ENCODE measurements at regions not wholly inside any gene's neighbourhood (a gene's known extent, or its start where the extent isn't known, plus 50 kb on each side); places are given as distances from the start of the nearest gene placed in this dataset.

GRCh38 chr3:33931512-33931911 is 133.1 kb downstream of the PDCD6IP start:
- no peak overlapping the region for H3K4me3 ChIP-seq
- H3K9me3 ChIP-seq, result no peaks in the 10 kb centered on the region
- no peak for TF ChIP-seq CTCF (IDR thresholded peaks at IDR 0.05)
- no peak for TF ChIP-seq POLR2A (IDR thresholded peaks at IDR 0.05)
- H3K27ac ChIP-seq, result no peak overlapping the region
- no peaks in the 10 kb centered on the region for H3K4me1 ChIP-seq
- no peaks in the 10 kb centered on the region for H3K36me3 ChIP-seq
- DNase-seq, result no peak
- no peaks in the 10 kb centered on the region for H3K27me3 ChIP-seq

DNA sequence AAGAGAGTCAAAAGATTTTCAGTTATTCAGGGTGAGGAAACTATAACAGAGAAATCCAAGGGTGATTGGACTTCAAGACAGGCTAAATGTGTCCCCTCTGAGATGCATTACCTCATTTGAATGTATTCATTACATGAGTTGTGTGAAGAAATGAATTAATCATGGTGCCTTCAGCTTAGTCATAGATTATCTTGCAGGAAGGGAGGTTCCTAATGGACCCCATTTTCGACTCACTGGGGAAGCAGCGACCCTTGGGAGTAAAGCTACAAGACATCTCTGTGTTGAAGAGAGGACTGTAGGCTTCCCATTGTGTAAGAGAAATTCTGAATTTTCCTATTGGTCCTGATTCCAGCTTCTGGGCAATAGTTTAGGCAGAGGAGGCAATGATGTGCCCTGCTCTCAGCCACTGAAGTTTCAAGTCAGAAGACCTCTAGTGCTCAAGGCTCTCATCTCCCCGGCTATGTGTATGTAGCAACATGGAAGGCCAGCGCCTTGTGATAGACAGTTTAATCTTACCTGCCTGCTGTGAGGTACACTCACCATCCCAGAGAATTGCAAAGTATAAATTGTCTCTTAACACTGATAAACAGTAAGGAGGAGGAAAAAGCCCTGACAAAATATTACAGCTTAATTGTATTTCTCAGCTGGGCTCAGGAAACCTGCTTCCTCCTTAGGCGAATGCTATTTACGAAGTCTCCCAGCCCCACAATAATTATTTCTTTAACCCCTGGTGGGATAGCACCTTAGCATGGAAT is 133.8 kb downstream of the PDCD6IP start:
- Histone ChIP-seq H3K9me3 (no peaks in the 10 kb centered on the region), H3K4me3 (no peak overlapping the region), H3K27me3 (no peaks in the 10 kb centered on the region), H3K36me3 (no peaks in the 10 kb centered on the region), H3K4me1 (no peaks in the 10 kb centered on the region), H3K27ac (no peak overlapping the region)
- DNase-seq, result no peak
- TF ChIP-seq CTCF (IDR thresholded peaks at IDR 0.05), result no peak
- no peak for TF ChIP-seq POLR2A (IDR thresholded peaks at IDR 0.05)

DNA sequence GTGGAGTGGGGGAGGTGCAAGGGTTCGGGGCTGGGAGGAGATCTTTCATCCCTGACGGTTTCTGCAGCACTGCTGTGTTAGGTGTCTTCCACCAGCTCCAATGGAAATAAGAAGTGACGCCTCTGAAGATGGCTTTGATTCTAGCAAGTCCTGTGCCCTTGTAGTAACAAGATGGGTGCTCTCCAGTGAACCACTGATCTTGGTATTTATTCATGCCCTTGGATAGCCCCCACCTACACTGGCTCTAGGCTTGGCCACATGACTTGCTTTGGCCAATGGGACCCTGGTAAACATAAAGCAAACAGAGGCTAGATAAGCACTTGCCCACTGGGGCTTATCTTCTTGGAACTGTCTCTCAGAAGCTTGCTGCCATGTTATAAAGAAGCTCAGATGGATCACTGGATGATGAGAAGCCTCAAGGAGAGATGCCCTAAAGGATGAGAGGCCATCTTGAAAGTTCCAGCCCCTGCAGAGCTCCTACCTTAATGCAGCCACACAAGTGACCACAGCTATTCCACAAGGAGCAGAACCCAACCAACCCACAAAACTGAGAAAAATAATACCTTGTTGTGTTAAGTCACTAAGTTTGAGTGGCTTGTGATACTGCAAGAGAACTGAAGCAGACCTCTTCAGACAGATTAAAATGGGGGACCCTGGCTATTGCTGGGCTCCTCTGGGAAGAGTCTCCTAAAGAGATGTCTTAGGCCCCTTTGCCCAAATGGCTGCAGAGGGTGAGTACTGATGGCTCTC is 137.9 kb downstream of the PDCD6IP start:
- Histone ChIP-seq H3K36me3 (no peaks in the 10 kb centered on the region), H3K27me3 (no peaks in the 10 kb centered on the region), H3K4me3 (no peak overlapping the region), H3K4me1 (no peaks in the 10 kb centered on the region), H3K9me3 (no peaks in the 10 kb centered on the region), H3K27ac (no peak overlapping the region)
- TF ChIP-seq CTCF (IDR thresholded peaks at IDR 0.05) (no peak), POLR2A (IDR thresholded peaks at IDR 0.05) (no peak)
- no peak for DNase-seq

DNA sequence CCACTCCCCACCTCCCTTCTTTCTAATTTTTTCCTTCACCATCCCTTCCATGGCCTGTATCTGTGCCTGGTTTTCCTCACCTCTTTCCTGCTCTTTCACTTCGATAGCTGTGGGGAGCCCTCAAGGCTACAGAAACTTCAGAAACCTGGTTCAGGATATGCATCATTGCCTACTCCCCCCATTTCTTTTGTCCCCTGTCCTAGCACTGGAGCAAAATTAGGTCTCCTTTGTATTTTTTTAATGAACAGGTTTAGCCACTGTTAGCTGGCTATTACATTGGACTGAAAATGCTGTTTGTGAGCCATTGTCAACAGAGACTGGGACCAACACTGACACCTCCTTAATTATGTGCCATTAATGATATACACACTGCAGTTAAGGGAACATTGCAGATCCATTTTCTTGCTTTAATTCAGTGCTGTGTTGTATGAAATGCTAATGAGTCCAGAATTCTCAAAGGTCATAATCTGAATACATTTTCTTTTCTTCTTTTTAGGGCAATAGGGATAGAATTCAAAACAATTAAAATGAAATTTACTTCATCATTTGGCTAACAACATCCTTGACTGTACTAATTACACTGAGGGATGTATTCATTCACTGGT is 138.6 kb downstream of the PDCD6IP start:
- H3K4me1 ChIP-seq, result no peaks in the 10 kb centered on the region
- no peaks in the 10 kb centered on the region for H3K27me3 ChIP-seq
- TF ChIP-seq POLR2A (IDR thresholded peaks at IDR 0.05) (no peak), CTCF (IDR thresholded peaks at IDR 0.05) (no peak)
- H3K36me3 ChIP-seq, result no peaks in the 10 kb centered on the region
- no peak for DNase-seq
- no peaks in the 10 kb centered on the region for H3K9me3 ChIP-seq
- no peak overlapping the region for H3K4me3 ChIP-seq
- no peak overlapping the region for H3K27ac ChIP-seq

- H3K4me3 ChIP-seq, result no peak overlapping the region
- no peaks in the 10 kb centered on the region for H3K9me3 ChIP-seq
- TF ChIP-seq CTCF (IDR thresholded peaks at IDR 0.05) (no peak), POLR2A (IDR thresholded peaks at IDR 0.05) (no peak)
- no peaks in the 10 kb centered on the region for H3K27me3 ChIP-seq
- no peaks in the 10 kb centered on the region for H3K4me1 ChIP-seq
- no peaks in the 10 kb centered on the region for H3K36me3 ChIP-seq
- no peak overlapping the region for H3K27ac ChIP-seq
- no peak for DNase-seq
Observed at GRCh38 chr3:33937628-33938027, 139.2 kb downstream of the PDCD6IP start.

All from Peyer's patch (tissue), 4 donors.